NCI-H1694 (cell line): ENCODE measurements at regions not wholly inside any gene's neighbourhood (a gene's known extent, or its start where the extent isn't known, plus 50 kb on each side); places are given as distances from the start of the nearest gene placed in this dataset.

Experiments used
- DNase-seq: peaks from one replicate; lab custom pipeline; 2025; lab: John Stamatoyannopoulos, UW

DNA sequence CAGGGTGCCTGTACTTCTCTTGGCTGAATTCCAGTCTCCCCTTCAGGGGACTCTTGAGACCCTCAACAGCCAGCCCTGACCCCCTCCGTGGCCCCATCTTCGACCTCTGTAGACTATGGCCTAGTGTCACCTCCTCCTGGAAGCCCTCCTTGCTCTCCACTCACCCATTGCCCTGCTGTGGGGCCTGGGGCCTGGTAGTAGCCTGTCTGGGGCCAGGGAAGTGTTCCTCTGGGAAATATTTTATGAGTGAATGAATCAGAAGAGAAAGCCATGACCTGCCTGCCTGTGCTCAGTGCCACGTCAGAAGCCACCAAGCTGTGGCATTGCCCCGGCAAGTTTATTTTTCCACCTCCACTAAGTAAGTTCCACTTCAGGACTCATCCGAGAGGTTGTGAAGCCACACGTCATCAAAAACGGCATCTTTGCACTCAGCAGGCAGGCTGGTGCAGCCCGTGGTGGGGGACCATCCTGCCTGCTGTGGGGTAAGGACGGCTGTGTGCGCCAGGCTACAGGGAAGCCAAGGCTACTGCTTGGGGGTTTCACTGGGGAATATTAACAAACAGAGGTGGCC lies 59.6 kb upstream of the PPARA start:
- no peak for DNase-seq

DNA sequence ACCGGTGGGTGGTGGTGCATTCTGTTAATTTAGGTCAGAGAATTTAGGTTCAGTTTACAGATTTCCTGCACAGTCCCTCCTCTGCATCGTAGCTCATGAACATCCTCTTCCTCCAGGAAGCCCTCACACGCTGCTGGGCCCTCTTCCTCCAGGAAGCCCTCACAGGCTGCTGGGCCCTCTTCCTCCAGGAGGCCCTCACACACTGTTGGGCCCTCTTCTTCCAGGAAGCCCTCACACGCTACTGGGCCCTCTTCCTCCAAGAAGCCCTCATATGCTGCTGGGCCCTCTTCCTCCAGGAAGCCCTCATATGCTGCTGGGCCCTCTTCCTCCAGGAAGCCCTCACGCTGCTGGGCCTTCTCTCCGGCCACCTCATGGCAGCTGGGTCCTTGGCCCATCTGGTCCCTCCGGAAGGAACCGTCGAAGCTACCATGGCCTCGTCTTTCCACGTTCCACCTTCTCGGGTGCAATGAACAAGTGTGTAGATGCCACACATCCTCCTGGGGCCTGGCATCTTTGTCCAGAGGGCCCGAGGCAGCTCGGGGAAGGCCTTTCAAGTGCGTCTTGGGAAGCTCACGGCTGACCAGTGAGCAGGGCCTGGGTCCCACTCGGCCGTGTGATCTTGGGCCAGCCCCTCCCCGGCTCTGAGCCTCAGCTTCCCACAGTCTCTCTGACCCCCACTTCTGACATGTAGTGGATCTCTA lies 58.9 kb upstream of the PPARA start:
- no peak for DNase-seq

DNA sequence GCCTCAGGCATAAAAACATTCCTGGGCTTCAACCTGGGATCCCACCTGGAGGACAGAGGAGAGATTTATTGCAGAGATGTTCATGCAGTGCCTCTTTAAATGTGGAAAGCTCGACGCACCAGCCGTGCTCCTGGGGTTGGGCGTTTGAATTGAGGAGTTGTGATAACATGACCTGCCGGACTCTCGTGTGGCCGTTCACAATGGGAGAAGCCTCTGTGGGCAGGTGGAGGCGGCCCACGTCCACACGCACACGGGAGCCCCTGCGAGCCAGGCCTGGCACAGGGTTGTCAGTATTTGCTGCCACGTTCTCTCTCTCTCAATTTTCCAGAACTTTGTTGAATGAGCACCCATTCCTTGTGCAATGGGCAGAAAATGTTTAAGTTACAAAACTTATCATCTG lies 58.3 kb upstream of the PPARA start:
- no peak for DNase-seq

DNA sequence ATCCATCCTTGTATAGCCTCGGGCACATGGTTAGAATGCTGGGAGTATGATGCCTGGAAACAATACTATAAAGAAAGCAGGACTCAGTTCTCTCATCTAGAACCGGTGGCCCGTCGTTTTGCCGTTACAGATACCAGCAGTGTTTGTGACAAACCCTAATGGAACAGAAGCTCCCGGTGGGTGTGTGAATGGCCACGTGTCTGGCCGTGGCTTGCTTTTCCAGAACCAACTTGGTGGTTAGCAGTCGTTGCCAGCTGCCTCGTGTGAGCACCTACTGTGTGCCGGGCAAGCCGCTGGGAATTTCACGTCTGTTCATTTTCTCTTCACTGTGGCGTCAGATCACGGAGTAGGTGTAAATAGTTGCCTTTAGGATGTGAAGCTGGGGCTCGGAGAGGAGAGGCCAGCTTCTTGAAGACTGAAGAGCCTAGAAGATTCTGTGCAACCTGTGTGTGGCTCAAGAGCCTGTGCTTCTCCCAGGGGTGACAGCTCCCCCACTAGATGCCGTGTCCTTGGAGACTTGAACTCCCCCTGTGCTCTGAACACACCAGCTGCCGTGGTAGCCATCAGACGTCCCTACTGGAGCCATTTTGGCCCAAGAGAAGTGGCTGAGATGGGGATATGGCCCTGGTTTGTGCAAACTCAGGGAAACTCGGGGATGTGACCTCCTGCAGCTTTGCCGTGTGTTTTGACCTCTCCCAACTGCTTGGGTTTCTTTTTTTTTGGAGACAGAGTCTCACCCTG lies 57.5 kb upstream of the PPARA start:
- DNase-seq, result no peak

DNA sequence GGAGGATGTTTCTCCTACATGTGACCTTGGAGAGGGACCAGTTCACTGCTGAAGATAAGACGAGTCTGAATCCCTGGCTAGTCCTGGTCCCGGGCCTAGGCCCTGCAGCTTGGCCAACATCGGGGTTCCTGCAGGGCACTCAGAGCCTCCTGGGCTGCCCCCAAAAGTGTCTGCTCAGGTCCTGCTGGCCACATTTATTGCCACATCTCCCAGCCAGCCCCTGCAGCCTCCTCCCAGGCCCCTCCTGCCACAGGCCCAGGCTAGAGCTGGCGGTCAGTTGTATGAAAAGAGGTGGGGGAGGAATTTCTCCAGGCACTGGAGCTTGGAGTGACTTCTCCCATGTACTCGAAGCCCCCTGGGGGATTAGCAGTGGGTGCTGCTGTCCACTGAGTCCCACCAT lies 56.5 kb upstream of the PPARA start:
- no peak for DNase-seq

DNA sequence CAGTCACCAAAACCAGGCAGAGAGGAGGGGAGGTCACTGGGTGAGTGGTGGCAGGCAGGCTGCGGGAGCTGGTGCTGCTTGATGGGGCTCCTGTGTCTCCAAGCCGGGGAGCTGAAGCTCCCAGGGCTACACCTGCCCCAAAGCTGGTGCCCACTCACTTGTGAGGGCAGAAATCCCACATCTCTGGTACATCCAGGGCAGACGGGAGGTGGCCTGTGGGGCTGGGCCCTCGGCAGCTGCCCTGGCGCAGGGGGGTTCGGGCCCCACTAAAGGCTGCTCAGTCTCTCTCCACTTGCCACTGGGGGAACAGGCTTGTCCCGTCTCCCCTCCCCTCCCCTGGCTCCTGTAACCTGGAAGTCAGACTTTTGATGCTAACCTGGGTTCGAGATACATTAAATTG lies 55.6 kb upstream of the PPARA start:
- DNase-seq, result no peak

DNA sequence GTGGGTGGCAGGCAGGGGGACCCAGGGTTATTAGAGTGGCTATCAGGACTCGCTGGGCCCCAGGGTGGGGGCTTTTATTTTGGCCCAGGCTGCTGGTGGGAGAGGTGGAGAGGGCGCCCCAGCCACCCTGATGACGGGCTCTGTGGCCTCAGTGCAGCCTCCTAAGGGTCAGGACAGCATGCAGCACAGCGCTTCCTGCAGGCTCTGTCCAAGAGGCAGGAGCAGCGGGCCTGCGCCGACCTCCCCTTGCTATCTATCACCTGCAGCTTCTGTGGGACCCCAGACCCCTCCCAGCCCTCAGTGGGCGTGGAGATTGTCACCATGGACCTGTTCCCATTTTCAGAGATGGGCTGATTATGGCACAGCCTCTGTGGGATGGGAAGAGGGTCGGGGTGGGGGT lies 54.3 kb upstream of the PPARA start:
- no peak for DNase-seq

DNA sequence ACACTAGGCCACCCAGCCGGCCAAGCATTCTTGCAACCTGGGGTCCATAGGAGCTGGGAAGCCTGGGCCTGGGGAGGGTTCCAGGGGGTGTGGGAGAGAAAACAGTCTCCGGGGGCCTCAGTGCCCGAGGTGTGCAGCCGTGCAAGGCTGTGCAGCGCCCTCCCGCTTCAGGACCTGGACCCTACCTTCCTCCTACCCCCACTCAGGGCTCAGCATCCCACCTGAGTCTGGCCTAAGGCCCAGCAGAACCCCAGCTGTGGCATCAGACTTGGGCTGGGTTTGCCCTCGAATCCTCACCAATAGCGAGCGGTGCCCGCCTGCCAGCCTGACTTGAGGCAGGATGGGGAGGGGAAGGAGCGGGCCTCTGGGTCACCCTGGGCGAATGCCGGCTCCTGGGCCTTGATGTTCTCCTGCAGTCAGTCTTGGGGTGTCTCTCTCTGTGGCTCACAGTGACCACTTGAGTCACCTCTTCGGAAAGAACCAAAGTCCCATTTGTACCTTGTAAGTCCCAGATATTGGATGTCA lies 53.6 kb upstream of the PPARA start:
- no peak for DNase-seq

DNA sequence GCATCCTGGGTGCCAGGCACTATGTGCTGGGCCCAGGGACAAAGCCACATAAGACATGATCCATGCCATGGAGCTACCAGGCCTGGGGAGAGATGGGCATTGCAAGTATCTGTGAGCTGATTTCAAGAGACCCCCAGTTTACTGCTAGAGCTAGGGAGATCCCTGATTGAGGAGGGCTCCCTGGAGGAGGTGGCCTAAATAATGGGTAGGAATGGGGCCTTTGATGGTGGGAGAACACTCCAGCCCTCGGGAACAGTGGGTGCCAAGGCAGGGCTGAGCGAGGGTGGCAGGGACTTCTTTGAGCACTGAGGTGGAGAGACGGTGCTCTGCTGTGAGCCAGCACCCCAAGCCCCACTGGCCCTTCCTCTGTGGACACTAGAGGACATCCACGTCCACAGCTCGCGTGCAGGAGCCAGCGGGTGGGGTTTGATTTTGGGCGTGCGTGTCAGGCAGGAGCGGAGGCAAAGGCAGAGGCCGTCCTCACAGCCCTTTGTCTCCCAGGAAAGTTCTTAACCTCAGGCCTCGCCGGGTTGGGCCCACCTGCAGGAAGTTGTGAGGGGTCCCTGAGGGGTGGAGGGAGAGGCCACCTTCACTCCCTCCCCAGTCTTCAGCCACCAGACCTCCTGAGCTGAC lies 52.9 kb upstream of the PPARA start:
- DNase-seq, result no peak

DNA sequence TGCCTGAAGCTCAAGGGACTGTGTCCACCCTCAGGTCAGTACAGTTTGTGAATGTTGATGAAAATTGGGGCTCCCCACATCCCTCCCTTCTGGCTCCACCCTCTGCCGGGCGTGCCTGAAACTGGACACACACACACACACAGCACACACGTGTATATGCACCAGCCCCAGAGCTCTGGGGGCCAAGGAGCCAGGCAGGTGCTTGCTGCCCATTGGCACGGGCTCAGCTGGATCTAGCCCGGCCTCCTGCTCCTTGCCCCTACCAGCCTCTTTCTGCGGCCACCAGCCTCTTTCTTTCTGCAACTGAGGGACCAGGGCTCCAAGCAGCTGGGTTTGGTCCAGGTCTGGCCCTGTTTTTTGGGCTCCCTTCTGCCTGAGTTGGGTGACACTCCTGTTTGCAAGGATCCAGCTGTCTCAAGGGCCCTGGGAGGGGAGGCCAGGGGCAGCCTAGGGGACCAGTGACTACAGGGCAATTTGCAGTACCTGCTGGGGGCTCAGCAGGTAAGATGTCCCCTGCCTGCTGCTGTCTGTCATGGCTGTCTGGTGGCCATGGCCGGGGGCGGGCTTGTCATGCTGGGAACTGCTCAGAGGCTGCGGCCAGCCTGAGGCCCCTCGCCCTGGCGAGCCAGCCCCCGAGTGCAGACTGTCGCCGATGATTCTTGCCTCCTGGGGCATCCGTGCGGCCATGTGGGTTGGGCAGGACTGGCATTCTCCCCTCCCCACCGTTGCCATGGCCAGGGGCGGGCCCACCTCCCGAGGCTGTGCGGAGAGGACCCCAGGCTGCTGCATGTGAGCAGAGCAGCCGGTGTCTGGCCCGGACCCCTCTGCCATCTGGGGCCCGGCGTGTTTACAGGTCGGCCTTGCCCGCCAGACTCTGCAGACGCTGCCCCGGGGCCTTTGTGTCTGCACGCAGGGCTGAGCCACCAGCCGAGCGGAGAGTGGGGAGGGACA lies 51.5 kb upstream of the PPARA start:
- no peak for DNase-seq

DNA sequence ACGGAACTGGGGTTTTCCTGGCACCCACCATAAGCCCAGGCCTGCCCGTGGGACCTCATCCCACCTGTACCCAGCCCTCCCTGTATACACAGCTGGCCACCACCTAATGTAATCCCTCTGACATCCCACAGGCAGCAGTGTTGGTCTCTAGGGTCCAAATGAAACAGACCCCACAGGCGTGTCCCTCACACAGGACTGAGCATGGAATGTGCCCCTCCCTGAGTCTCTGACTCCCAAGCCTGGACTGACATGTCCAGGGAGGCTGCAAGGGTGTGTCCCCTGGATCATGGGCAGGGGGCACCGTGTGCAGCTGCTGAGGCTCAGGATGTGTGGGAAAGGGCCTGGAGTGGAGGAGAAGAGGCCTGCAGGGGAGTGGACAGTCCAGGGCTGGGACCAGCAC lies 50.6 kb upstream of the PPARA start:
- DNase-seq, result no peak

DNA sequence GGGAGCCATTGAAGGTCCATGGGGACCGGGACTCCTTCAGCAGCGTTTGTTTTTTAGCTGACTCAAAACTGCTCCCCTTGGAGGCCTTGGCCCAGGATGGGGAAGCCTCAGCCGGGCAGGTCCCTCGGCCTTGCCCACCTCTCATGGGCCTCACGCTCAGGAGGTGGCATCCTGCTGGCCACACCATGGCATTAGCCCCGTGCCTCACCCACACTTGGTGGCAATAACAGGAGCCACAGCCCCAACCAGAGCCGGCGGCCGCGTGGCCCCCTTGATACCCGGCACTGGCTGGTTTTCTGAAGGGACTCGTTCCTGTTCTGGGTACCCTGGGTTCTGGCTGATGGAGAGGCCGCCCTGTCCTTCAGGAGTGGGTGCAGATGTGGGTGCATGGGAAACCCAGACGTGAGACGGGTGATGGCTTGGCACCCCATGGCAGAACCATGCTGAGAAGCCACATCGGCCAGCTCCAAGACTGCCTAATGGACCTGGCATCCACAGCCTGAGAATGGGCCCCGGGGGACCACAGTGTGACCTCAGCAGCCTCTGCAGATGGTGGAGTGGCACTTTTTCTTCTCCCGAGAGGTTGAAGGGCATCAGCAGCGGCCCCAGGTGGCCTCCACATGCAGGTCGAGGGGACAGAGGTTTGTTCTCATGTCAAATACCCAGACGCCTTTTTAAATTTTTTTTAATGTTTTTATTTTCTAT lies 49.8 kb upstream of the PPARA start:
- DNase-seq, result no peak
